Medulla oblongata (tissue), 1 donor: ENCODE measurements at regions not wholly inside any gene's neighbourhood (a gene's known extent, or its start where the extent isn't known, plus 50 kb on each side); places are given as distances from the start of the nearest gene placed in this dataset.

Experiments used
- DNase-seq: peaks from one replicate; pipeline ENCODE4 v3.0.0-alpha.2; 2015; ENCODE audit errors: extremely low spot score

- peak; percentile 92 for DNase-seq
These were observed 148.1 kb upstream of the DMRT1 start for GRCh38 chr9:693201-694091.

DNA sequence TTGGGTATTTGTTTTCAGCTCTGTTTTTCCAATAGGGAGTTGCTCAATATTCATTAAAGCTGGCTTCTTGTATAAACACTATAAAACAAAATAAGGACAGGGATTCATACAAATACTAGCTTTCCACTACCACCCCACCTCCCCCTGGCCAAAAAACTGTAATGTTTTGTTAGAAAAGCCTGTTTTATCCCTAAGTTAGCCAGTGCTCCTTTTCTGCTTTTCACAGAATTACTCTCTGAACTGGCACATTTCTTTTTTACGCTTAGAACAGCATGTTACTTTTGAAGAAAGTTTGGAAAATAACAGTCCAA is 147.4 kb upstream of the DMRT1 start:
- no peak for DNase-seq

DNA sequence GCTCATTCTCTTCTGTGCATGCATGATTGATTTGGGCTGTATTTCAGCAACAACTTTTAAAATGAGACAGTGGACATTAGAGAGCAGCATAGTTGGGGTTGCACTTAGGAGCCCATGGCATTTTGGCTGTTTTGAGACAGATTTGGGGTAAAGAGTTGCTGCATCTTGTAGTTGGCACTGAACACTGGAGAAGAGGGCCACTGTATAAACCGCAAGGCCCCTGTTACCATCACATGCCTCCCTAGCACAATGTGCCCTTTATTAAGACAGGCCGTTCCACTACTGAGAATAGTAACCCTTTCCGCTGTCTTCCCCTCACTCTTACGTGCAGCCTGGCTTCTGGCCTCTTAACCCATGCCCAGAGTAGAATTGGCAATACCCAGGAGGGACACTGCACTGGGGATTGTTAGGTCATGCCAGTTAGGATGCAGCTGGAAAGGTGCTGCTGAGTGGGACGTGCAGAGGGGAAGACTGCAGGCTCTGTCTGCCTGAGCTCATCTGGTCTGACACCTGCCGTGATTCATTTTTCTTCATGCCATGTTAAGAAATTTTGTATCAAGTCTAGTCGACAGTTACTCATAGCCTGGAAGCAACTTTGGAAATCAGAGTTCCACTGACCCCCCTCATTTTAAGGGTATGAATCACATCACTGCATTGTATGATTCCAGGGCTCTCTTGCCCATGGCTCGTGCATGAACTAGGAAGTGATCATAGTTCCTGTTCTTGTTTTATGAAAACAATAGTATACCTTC is 146.9 kb upstream of the DMRT1 start:
- peak; percentile 93 for DNase-seq

DNA sequence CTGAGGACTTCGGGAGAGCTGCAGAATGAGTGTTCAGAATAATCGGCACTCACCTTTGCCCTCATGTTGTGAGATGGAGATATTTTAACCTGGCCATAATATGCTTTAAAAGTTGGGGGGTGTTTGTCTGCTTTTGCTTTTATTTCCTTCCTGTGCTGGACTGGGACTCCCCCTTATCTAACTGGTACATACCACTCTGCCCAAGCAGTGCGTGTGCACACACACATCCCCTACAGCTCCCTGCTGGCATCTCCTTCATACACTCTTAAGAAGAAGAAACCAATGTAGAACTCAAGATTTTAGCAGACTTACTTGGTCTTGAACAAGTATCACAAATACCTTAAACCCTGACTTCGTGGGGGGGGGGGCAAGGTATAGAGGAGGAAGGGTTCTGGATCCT is 146.2 kb upstream of the DMRT1 start:
- no peak for DNase-seq

GRCh38 chr9:696332-697323 is 144.9 kb upstream of the DMRT1 start:
- DNase-seq = peak; percentile 76

DNA sequence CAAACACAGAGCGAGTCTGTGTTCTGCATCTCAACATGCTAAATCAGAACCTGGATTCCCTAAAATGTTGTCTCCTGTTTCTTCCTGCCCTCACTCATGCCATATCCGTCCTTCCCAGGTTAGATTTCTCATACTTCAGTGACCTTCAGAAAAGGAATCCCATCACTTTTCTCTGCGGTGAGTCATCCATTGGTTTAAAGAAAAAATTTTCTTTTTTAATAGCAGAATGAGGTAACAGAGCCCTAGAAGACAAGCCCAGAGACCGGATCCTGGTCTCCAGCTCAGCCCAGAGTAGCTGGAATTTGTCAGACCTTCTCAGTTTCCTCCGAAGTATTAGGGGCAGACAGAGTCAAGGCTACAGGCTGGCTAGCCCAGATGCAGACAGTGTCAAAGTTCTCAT is 143.2 kb upstream of the DMRT1 start:
- no peak for DNase-seq

DNA sequence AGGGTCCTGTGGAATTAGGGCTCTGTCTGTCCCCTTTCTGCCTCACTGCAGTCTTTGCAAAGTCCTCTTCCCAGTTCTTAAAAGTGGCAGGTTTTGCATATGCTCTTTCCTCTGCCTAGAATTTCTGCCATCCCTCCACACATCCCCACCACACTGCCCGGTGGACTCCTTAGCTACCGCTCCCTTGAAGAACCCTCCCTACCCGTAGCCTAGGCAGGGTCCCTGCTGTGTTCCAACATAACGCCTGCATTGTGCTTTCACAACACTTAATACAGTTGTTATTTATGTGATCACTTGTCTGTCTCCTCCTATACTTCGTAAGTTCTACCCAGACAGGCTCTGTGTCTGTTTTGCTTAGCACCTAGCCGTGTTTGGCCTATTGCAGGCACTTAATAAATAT is 142.5 kb upstream of the DMRT1 start:
- no peak for DNase-seq

DNA sequence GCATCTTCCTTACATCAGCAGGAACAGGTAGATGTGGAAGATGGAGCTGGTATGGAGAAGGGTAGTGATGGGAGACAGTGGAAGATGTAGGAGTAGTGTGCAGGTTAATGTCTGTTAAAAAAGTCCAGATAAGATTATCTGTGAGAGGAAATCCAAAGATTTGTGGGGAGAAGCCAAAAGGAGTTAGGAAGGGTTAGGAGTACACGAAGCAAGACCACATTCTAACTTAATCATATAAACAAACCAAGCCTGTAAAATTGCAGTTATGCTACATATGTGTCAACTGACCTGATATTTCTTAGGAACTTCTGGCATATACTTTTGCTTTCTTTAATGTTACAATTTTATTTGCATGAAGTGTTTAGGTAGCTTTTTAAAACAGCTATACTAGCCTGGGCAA is 142.1 kb upstream of the DMRT1 start:
- no peak for DNase-seq

- no peak for DNase-seq
These were observed 140.9 kb upstream of the DMRT1 start for GRCh38 chr9:700365-701282.

- no peak for DNase-seq
These were observed 138.1 kb upstream of the DMRT1 start for GRCh38 chr9:703392-703791.

- no peak for DNase-seq
These were observed 135.4 kb upstream of the DMRT1 start for GRCh38 chr9:706073-706472.

- DNase-seq = peak; percentile 84
These were observed 134.7 kb upstream of the DMRT1 start for GRCh38 chr9:706606-707459.

DNA sequence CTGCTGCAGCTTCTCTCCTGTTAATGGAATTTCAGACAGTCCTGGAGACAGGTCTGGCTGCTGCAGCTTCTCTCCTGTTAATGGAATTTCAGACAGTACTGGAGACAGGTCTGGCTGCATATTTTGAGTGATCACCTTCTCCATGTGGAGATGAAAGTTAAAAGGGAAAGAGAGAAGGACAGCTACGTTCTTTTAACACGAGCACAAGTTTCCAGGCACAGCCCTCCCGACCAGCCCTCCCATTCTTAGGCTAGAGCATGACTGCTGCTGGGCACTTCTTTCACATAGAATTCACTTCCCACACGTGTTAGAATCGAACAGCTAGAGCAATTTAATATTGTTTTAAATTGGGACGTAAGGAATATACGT is 133.3 kb upstream of the DMRT1 start:
- DNase-seq = no peak

GRCh38 chr9:708551-709432 is 132.7 kb upstream of the DMRT1 start:
- DNase-seq = peak; percentile 43

DNA sequence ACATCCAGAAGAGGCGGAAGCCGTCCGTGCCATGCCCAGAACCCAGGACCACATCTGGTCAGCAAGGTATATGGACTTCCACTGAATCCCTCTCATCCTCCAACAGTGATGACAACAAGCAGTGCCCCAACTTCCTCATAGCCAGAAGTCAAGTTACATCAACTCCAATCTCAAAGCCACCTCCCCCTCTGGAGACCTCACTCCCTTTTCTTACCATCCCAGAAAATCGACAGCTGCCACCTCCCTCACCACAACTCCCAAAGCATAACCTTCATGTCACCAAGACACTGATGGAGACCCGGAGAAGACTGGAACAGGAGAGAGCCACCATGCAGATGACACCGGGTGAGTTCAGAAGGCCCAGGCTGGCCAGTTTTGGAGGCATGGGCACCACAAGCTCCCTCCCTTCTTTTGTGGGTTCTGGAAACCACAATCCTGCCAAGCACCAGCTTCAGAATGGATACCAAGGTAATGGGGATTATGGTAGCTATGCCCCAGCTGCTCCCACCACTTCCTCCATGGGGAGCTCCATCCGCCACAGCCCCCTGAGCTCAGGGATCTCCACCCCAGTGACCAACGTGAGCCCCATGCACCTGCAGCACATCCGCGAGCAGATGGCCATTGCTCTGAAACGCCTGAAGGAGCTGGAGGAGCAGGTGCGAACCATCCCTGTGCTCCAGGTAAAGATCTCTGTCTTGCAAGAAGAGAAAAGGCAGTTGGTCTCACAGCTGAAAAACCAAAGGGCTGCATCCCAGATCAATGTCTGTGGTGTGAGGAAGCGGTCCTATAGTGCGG is 130.3 kb upstream of the DMRT1 start:
- no peak for DNase-seq

- no peak for DNase-seq
These were observed 129.5 kb upstream of the DMRT1 start for GRCh38 chr9:711761-712553.

- no peak for DNase-seq
These were observed 128.9 kb upstream of the DMRT1 start for GRCh38 chr9:712643-713042.
